HCT116 (cell line): ENCODE measurements at regions not wholly inside any gene's neighbourhood (a gene's known extent, or its start where the extent isn't known, plus 50 kb on each side); places are given as distances from the start of the nearest gene placed in this dataset.

Experiments
- ATAC-seq: fragments of 200-7000 bp; cut with Tn5 transposase; 2 replicates; pipeline ENCODE4 v1.9.1; 2020; ENCODE audit warnings: mild to moderate bottlenecking, moderate library complexity
- BruUV-seq: library from RNA; stranded (reverse); fragments of 400-500 nt; replicated peaks from 2 replicates; lab custom pipeline; 2021; lab: Mats Ljungman, UMichigan
- CTCF ChIA-PET: fragments of 300-600 bp; sonication (Branson Sonifier 250); formaldehyde crosslinking; loops from one replicate; lab custom pipeline; 2021; ENCODE audit warnings: antibody characterized with exemption; lab: Charles Lee
- POLR2A ChIA-PET: fragments of 300-600, 350-600 bp; sonication (Branson Sonifier 250); formaldehyde crosslinking; loops from one replicate; lab custom pipeline; 2021; ENCODE audit warnings: antibody characterized with exemption; lab: Charles Lee
- RAD21 ChIA-PET, 2 experiments: fragments of 300-600 bp; sonication (Branson Sonifier 250); formaldehyde crosslinking; loops; one replicate each; lab custom pipeline; 2023; ENCODE audit warnings: low total read pairs in 2 of 2; ENCODE audit not compliant: uncharacterized antibody in 2 of 2, unreplicated experiment in 2 of 2, low non-redundant PET in 1 of 2; lab: Charles Lee
- DNase-seq: peaks from one replicate; pipeline ENCODE4 v3.0.0-alpha.2; 2010; ENCODE audit warnings: low read depth, low spot score
- H2AFZ ChIP-seq: fragments of 200-600 bp; shearing (Covaris generic), sonication (generic); 2 replicates; pipeline ENCODE4 v1.6.1; 2017; ENCODE audit warnings: low read depth, mixed run types, mixed read lengths, antibody characterized with exemption, low read length; ENCODE audit not compliant: poor library complexity, severe bottlenecking
- H3K27ac ChIP-seq: 2 replicates; pipeline ENCODE4 v1.5.1; 2012; ENCODE audit warnings: low read depth, low read length
- H3K27me3 ChIP-seq: fragments of 200-600 bp; sonication (generic); 2 replicates; pipeline ENCODE4 v1.6.1; 2016; ENCODE audit warnings: mixed run types, low read length, mixed read lengths; ENCODE audit not compliant: insufficient read depth
- H3K36me3 ChIP-seq, 2 experiments: fragments of 200-500 bp in 1 of 2; fragments of 200-600 bp in 1 of 2; sonication (Bioruptor generic) in 1 of 2; sonication (generic) in 1 of 2; 2 replicates each; pipeline versions ENCODE4 v1.5.1 to v1.6.1; 2014 to 2016; ENCODE audit warnings: low read length in 2 of 2, inconsistent platforms in 1 of 2, mixed read lengths in 1 of 2, mixed run types in 1 of 2; ENCODE audit not compliant: insufficient read depth in 2 of 2, control insufficient read depth in 1 of 2
- H3K4me1 ChIP-seq, 2 experiments: fragments of 200-600 bp in 1 of 2; sonication (generic) in 1 of 2; 2 replicates each; pipeline versions ENCODE4 v1.5.1 to v1.6.1; 2012 to 2017; ENCODE audit warnings: low read length in 2 of 2, inconsistent platforms in 1 of 2, mild to moderate bottlenecking in 1 of 2, mixed read lengths in 1 of 2, mixed run types in 1 of 2, moderate library complexity in 1 of 2; ENCODE audit not compliant: insufficient read depth in 2 of 2, control insufficient read depth in 1 of 2
- H3K4me2 ChIP-seq: fragments of 200-600 bp; sonication (generic); 2 replicates; pipeline ENCODE4 v1.6.1; 2017; ENCODE audit warnings: mixed run types, low read length, mixed read lengths
- H3K4me3 ChIP-seq, 2 experiments: fragments of 200-600 bp in 1 of 2; sonication (generic) in 1 of 2; replicated peaks in 1 of 2; 2 replicates each; pipeline ENCODE4 v1.5.1; 2011 to 2016; ENCODE audit warnings: low read length in 2 of 2, control low read depth in 1 of 2, low read depth in 1 of 2, mild to moderate bottlenecking in 1 of 2, mixed read lengths in 1 of 2, mixed run types in 1 of 2
- H3K79me2 ChIP-seq: fragments of 200-600 bp; sonication (generic); 2 replicates; pipeline ENCODE4 v1.6.1; 2017; ENCODE audit warnings: mild to moderate bottlenecking, mixed run types, low read length, moderate library complexity, mixed read lengths; ENCODE audit not compliant: insufficient read depth
- H3K9ac ChIP-seq: fragments of 200-600 bp; sonication (generic); 2 replicates; pipeline ENCODE4 v1.6.1; 2016; ENCODE audit warnings: low read length, mixed read lengths
- H3K9me2 ChIP-seq: fragments of 200-600 bp; sonication (generic), shearing (Covaris generic); 2 replicates; pipeline ENCODE4 v1.6.1; 2017; ENCODE audit warnings: mixed run types, mild to moderate bottlenecking, moderate library complexity; ENCODE audit not compliant: insufficient read depth
- H3K9me3 ChIP-seq, 2 experiments: fragments of 200-500 bp in 1 of 2; fragments of 200-600 bp in 1 of 2; sonication (Bioruptor generic) in 1 of 2; sonication (generic) in 1 of 2; 2 replicates each; pipeline ENCODE4 v1.6.1; 2014 to 2017; ENCODE audit warnings: low read length in 2 of 2, mixed read lengths in 2 of 2, inconsistent platforms in 1 of 2, low read depth in 1 of 2, mild to moderate bottlenecking in 1 of 2, mixed run types in 1 of 2, moderate library complexity in 1 of 2; ENCODE audit not compliant: control insufficient read depth in 1 of 2, insufficient read depth in 1 of 2
- H4K20me1 ChIP-seq: fragments of 200-600 bp; sonication (generic), shearing (Covaris generic); 2 replicates; pipeline ENCODE4 v1.6.1; 2017; ENCODE audit warnings: mixed run types, mild to moderate bottlenecking, moderate library complexity; ENCODE audit not compliant: insufficient read depth
- ATF3 ChIP-seq: IDR thresholded peaks from 2 replicates; pipeline ENCODE4 v1.6.1; 2012
- CEBPB ChIP-seq: IDR thresholded peaks from 2 replicates; pipeline ENCODE4 v1.6.1; 2012; ENCODE audit warnings: low read depth
- EGR1 ChIP-seq: IDR thresholded peaks from 2 replicates; pipeline ENCODE4 v1.6.1; 2012; ENCODE audit warnings: low read depth
- ELF1 ChIP-seq: IDR thresholded peaks from 2 replicates; pipeline ENCODE4 v1.6.1; 2012; ENCODE audit warnings: low read depth, borderline replicate concordance
- EZH2 ChIP-seq: fragments of 200-600 bp; sonication (generic); IDR thresholded peaks from 2 replicates; pipeline ENCODE4 v1.6.1; 2017; ENCODE audit warnings: antibody characterized with exemption, mixed run types
- EZH2phosphoT487 ChIP-seq: fragments of 200-600 bp; IDR thresholded peaks from 2 replicates; pipeline ENCODE4 v1.6.1; 2018; ENCODE audit warnings: antibody characterized with exemption, borderline replicate concordance
- FOSL1 ChIP-seq: IDR thresholded peaks from 2 replicates; pipeline ENCODE4 v1.6.1; 2012; ENCODE audit warnings: low read depth
- JUND ChIP-seq: IDR thresholded peaks from 2 replicates; pipeline ENCODE4 v1.6.1; 2012
- MAX ChIP-seq: IDR thresholded peaks from 2 replicates; pipeline ENCODE4 v1.6.1; 2012
- POLR2A ChIP-seq: IDR thresholded peaks from 2 replicates; pipeline ENCODE4 v1.7.0; 2011; ENCODE audit warnings: borderline replicate concordance; ENCODE audit not compliant: insufficient read depth, insufficient read length; ENCODE audit errors: extremely low read depth
- POLR2AphosphoS5 ChIP-seq: IDR thresholded peaks from 2 replicates; pipeline ENCODE4 v1.6.1; 2011; ENCODE audit warnings: mild to moderate bottlenecking, low read depth, low read length, moderate library complexity
- RAD21 ChIP-seq: IDR thresholded peaks from 2 replicates; pipeline ENCODE4 v1.6.1; 2012; ENCODE audit warnings: low read depth, mild to moderate bottlenecking
- REST ChIP-seq: IDR thresholded peaks from 2 replicates; pipeline ENCODE4 v1.6.1; 2012; ENCODE audit warnings: low read depth
- SP1 ChIP-seq: IDR thresholded peaks from 2 replicates; pipeline ENCODE4 v1.6.1; 2012; ENCODE audit warnings: low read depth
- TCF7L2 ChIP-seq: IDR thresholded peaks from 2 replicates; pipeline ENCODE4 v1.7.0; 2011; ENCODE audit warnings: borderline replicate concordance, inconsistent platforms; ENCODE audit not compliant: insufficient read depth, insufficient read length; ENCODE audit errors: extremely low read depth
- YY1 ChIP-seq: IDR thresholded peaks from 2 replicates; pipeline ENCODE4 v1.6.1; 2011; ENCODE audit warnings: low read length, low read depth, moderate library complexity, mild to moderate bottlenecking; ENCODE audit not compliant: insufficient replicate concordance; ENCODE audit errors: extremely low read depth
- ZBTB33 ChIP-seq: IDR thresholded peaks from 2 replicates; pipeline ENCODE4 v1.6.1; 2011; ENCODE audit warnings: mild to moderate bottlenecking, low read length, moderate library complexity; ENCODE audit not compliant: insufficient replicate concordance; ENCODE audit errors: extremely low read depth
- ZFX ChIP-seq: fragments of 450-650 bp; IDR thresholded peaks from 2 replicates; pipeline ENCODE4 v1.6.1; 2017
- ZNF274 ChIP-seq: fragments of 200-500 bp; sonication (Bioruptor generic); IDR thresholded peaks from 2 replicates; pipeline ENCODE4 v1.6.1; 2014; ENCODE audit warnings: mild to moderate bottlenecking, low read depth, low read length, inconsistent platforms
- intact Hi-C: fragments of 100-400 bp; cut with micrococcal nuclease; formaldehyde crosslinking; loops from 2 replicates; pipeline ENCODE4 v1.10.0; 2022

GRCh38 chr1:2879026-2879425, 77.5 kb upstream of the TTC34 start:
- no TSS peak for BruUV-seq
- no peaks in the 10 kb centered on the region for H3K27me3 ChIP-seq

More at GRCh38 chr1:2879026-2879425, 77.5 kb upstream of the TTC34 start:
- H3K79me2 ChIP-seq: no peaks in the 10 kb centered on the region
- intact Hi-C loops: no loop called here
- ATAC-seq (no peak), DNase-seq (no peak)
- ChIA-PET CTCF (no interaction called here), POLR2A (no interaction called here), RAD21 (no interaction called here)
- no peak overlapping the region for H3K9ac ChIP-seq
- no peak overlapping the region for H3K4me2 ChIP-seq
- no peak overlapping the region for H3K4me3 ChIP-seq
- no peaks in the 10 kb centered on the region for H3K4me1 ChIP-seq
- H3K9me3 ChIP-seq: no peaks in the 10 kb centered on the region
- no peak overlapping the region for H3K27ac ChIP-seq
- no peaks in the 10 kb centered on the region for H4K20me1 ChIP-seq
- H3K36me3 ChIP-seq: no peaks in the 10 kb centered on the region
- no peak overlapping the region for H2AFZ ChIP-seq
- TF ChIP-seq POLR2AphosphoS5: no peak
- no peak for TF ChIP-seq YY1
- no peak for TF ChIP-seq EZH2
- no peak for TF ChIP-seq EZH2phosphoT487
- TF ChIP-seq CEBPB: no peak
- no peak for TF ChIP-seq MAX
- no peak for TF ChIP-seq TCF7L2
- TF ChIP-seq ZNF274: no peak
- TF ChIP-seq ELF1: no peak
- no peak for TF ChIP-seq ZBTB33
- no peak for TF ChIP-seq SP1
- no peak for TF ChIP-seq REST
- TF ChIP-seq JUND: no peak
- TF ChIP-seq FOSL1: no peak
- no peak for TF ChIP-seq ATF3
- TF ChIP-seq RAD21: no peak
- no peak for TF ChIP-seq ZFX
- no peak for TF ChIP-seq POLR2A
- no peak for TF ChIP-seq EGR1
- H3K9me2 ChIP-seq: no peaks in the 10 kb centered on the region
